OCI-LY3 (cell line): ENCODE measurements at regions not wholly inside any gene's neighbourhood (a gene's known extent, or its start where the extent isn't known, plus 50 kb on each side); places are given as distances from the start of the nearest gene placed in this dataset.

Experiments
- H2AFZ ChIP-seq: fragments of 200-600, 300-600 bp; shearing (Covaris generic); 2 replicates; pipeline ENCODE4 v1.6.0; 2014; ENCODE audit warnings: antibody characterized with exemption, low read depth, low read length
- H3K27ac ChIP-seq: fragments of 200-600, 300-600 bp; sonication (generic); 2 replicates; pipeline ENCODE4 v1.5.1; 2014; ENCODE audit warnings: mild to moderate bottlenecking, low read length, moderate library complexity, mixed read lengths
- H3K27me3 ChIP-seq: fragments of 200-600, 300-600 bp; sonication (generic); 2 replicates; pipeline ENCODE4 v1.6.1; 2014; ENCODE audit warnings: low read depth, low read length, mixed read lengths
- H3K36me3 ChIP-seq: fragments of 200-600, 300-600 bp; sonication (generic); replicated peaks from 2 replicates; pipeline ENCODE3; 2014; ENCODE audit warnings: low read depth, low read length, mixed read lengths
- H3K4me1 ChIP-seq: fragments of 300-600, 200-600 bp; sonication (generic); 2 replicates; pipeline ENCODE4 v1.6.1; 2014; ENCODE audit warnings: low read length, mixed read lengths
- H3K4me2 ChIP-seq: fragments of 200-600, 300-600 bp; sonication (generic); 2 replicates; pipeline ENCODE4 v1.6.1; 2014; ENCODE audit warnings: low read length, mixed read lengths
- H3K4me3 ChIP-seq: fragments of 300-600, 200-600 bp; sonication (generic); 2 replicates; pipeline ENCODE4 v1.5.1; 2014; ENCODE audit warnings: antibody characterized with exemption, mild to moderate bottlenecking, low read length, moderate library complexity
- H3K79me2 ChIP-seq: fragments of 300-600, 200-600 bp; shearing (Covaris generic); 2 replicates; pipeline ENCODE4 v1.6.1; 2014; ENCODE audit warnings: mild to moderate bottlenecking, low read length, mixed read lengths
- H3K9ac ChIP-seq: fragments of 300-600, 200-600 bp; shearing (Covaris generic); 2 replicates; pipeline ENCODE4 v1.6.0; 2014; ENCODE audit warnings: mild to moderate bottlenecking, low read length, moderate library complexity
- H3K9me3 ChIP-seq: fragments of 200-600, 300-600 bp; shearing (Covaris generic); 2 replicates; pipeline ENCODE4 v1.6.1; 2014; ENCODE audit warnings: low read length, mixed read lengths; ENCODE audit not compliant: insufficient read depth
- H4K20me1 ChIP-seq: fragments of 200-600, 300-600 bp; sonication (generic); 2 replicates; pipeline ENCODE4 v1.6.1; 2016; ENCODE audit warnings: low read length, mixed read lengths; ENCODE audit not compliant: insufficient read depth
- EZH2phosphoT487 ChIP-seq: fragments of 200-600 bp; shearing (Covaris generic); IDR thresholded peaks from 2 replicates; pipeline ENCODE4 v1.6.1; 2018; ENCODE audit warnings: antibody characterized with exemption, mixed run types, low read depth
- TF ChIP-seq, protein P1 (sequence below): fragments of 200-600, 300-600 bp; sonication (generic); IDR thresholded peaks from 2 replicates; pipeline ENCODE4 v1.5.1; 2014; ENCODE audit warnings: antibody characterized with exemption, low read length, low read depth

DNA sequence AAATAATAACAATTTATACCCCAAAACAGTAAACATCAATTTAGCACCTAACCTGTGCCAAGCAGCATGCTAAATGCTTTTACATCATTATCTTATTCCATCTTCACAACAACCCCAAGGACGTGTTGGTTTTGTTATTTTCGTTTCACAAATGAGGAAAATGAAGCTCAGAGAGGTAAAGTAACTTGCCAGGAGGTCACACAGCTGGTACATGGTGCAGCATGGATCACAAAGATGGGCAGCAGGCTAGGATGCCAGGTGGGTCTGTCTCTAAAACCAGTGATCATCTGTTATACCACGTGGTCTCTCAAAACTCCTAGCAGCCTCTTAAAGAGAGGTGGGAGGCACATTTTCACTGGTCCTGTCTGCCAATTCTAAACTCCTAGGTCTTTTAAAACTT lies 323.6 kb upstream of the F9 start:
- H3K27ac ChIP-seq: no peak overlapping the region
- H3K4me3 ChIP-seq: no peak overlapping the region
- H3K4me2 ChIP-seq: no peak overlapping the region
- no peak for TF ChIP-seq EZH2phosphoT487
- TF ChIP-seq, protein P1, sequence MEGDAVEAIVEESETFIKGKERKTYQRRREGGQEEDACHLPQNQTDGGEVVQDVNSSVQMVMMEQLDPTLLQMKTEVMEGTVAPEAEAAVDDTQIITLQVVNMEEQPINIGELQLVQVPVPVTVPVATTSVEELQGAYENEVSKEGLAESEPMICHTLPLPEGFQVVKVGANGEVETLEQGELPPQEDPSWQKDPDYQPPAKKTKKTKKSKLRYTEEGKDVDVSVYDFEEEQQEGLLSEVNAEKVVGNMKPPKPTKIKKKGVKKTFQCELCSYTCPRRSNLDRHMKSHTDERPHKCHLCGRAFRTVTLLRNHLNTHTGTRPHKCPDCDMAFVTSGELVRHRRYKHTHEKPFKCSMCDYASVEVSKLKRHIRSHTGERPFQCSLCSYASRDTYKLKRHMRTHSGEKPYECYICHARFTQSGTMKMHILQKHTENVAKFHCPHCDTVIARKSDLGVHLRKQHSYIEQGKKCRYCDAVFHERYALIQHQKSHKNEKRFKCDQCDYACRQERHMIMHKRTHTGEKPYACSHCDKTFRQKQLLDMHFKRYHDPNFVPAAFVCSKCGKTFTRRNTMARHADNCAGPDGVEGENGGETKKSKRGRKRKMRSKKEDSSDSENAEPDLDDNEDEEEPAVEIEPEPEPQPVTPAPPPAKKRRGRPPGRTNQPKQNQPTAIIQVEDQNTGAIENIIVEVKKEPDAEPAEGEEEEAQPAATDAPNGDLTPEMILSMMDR: no peak
- no peaks in the 10 kb centered on the region for H3K9me3 ChIP-seq
- no peaks in the 10 kb centered on the region for H4K20me1 ChIP-seq
- no peaks in the 10 kb centered on the region for H3K27me3 ChIP-seq
- peaks cover 6% of the 10 kb centered on the region for H3K4me1 ChIP-seq
- H3K79me2 ChIP-seq: no peaks in the 10 kb centered on the region
- H3K36me3 ChIP-seq: no peaks in the 10 kb centered on the region
- no peak overlapping the region for H2AFZ ChIP-seq
- H3K9ac ChIP-seq: no peak overlapping the region

- Histone ChIP-seq H3K36me3 (no peaks in the 10 kb centered on the region), H3K27me3 (no peaks in the 10 kb centered on the region), H3K9ac (no peak overlapping the region), H3K4me1 (peaks cover 14% of the 10 kb centered on the region), H4K20me1 (no peaks in the 10 kb centered on the region), H3K4me2 (no peak overlapping the region), H3K79me2 (no peaks in the 10 kb centered on the region), H2AFZ (no peak overlapping the region), H3K27ac (no peak overlapping the region), H3K4me3 (no peak overlapping the region), H3K9me3 (no peaks in the 10 kb centered on the region)
- TF ChIP-seq, protein P1: no peak
- no peak for TF ChIP-seq EZH2phosphoT487
These were observed 325.5 kb upstream of the F9 start for GRCh38 chrX:139204898-139205667.

DNA sequence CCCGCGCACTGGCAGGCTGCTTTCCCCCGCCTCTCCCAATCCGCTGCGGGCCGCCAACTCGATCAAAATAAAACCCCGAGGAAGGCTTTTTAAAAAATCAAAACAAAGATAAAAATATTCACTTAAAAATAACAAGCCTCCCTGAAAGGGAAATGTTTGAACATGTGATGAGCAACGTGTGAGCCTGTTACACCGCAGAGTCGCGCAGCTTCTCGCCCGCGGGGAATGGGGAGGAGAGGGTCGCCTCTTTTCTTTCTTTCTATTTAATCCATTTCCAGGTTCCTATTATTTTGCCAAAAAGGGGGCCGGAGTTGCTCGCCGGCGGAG lies 326.0 kb upstream of the F9 start:
- Histone ChIP-seq H3K36me3 (no peaks in the 10 kb centered on the region), H3K9ac (no peak overlapping the region), H2AFZ (no peak overlapping the region), H3K79me2 (no peaks in the 10 kb centered on the region), H3K27me3 (no peaks in the 10 kb centered on the region), H3K4me3 (no peak overlapping the region), H3K4me2 (no peak overlapping the region), H3K4me1 (peaks cover 20% of the 10 kb centered on the region), H4K20me1 (no peaks in the 10 kb centered on the region), H3K27ac (no peak overlapping the region), H3K9me3 (no peaks in the 10 kb centered on the region)
- no peak for TF ChIP-seq EZH2phosphoT487
- TF ChIP-seq, protein P1: no peak

- no peak for TF ChIP-seq EZH2phosphoT487
- TF ChIP-seq, protein P1: no peak
- Histone ChIP-seq H3K4me3 (no peak overlapping the region), H3K9me3 (no peaks in the 10 kb centered on the region), H3K4me1 (peaks cover 20% of the 10 kb centered on the region), H3K79me2 (no peaks in the 10 kb centered on the region), H3K36me3 (no peaks in the 10 kb centered on the region), H3K27me3 (0 out of 2 replicates have a peak, but pooled peaks cover under 1% of the 10 kb centered on the region), H3K9ac (no peak overlapping the region), H2AFZ (no peak overlapping the region), H3K4me2 (no peak overlapping the region), H4K20me1 (no peaks in the 10 kb centered on the region), H3K27ac (no peak overlapping the region)
These were observed 326.6 kb upstream of the F9 start for GRCh38 chrX:139203651-139204570.
